ENCODE measurements at regions not wholly inside any gene's neighbourhood (a gene's known extent, or its start where the extent isn't known, plus 50 kb on each side); places are given as distances from the start of the nearest gene placed in this dataset.

- Histone ChIP-seq H2AK5ac (ENCODE audit: low read length) (no peak overlapping the region), H3K4me1 (ENCODE audit: control insufficient read depth, low read depth, low read length) (no peaks in the 10 kb centered on the region), H2BK5ac (ENCODE audit: low read length) (no peak overlapping the region), H3K4me2 (ENCODE audit: low read length) (no peak overlapping the region), H3K27ac (ENCODE audit: low read depth, low read length) (no peak overlapping the region), H3K36me3 (ENCODE audit: control insufficient read depth, insufficient read depth, low read length) (no peaks in the 10 kb centered on the region), H2BK15ac (replicated peaks; ENCODE audit: low read depth) (no peak overlapping the region), H3K79me1 (ENCODE audit: low read length) (no peaks in the 10 kb centered on the region), H3K23ac (ENCODE audit: low read length) (no peak overlapping the region), H4K5ac (ENCODE audit: low read length) (no peak overlapping the region), H4K8ac (ENCODE audit: low read depth, low read length) (no peak overlapping the region), H3K79me2 (ENCODE audit: control insufficient read depth, insufficient read depth, low read length) (no peaks in the 10 kb centered on the region), H2BK120ac (ENCODE audit: low read depth, low read length) (no peak overlapping the region), H3K56ac (ENCODE audit: low read length) (no peak overlapping the region), H3K27me3 (ENCODE audit: insufficient read depth, low read length, poor library complexity) (no peaks in the 10 kb centered on the region), H3K9ac (ENCODE audit: low read length) (no peak overlapping the region), H3K4me3 (ENCODE audit: low read length) (no peak overlapping the region), H3K18ac (ENCODE audit: low read length) (no peak overlapping the region), H3K4ac (ENCODE audit: low read depth, low read length) (no peak overlapping the region)
- WGBS (ENCODE audit: extremely low coverage, insufficient coverage, low lambda C conversion rate): no CpG with 5 or more reads among the region's 14 CpGs
- peak; percentile 42 for DNase-seq
These were observed 76.9 kb upstream of the ST8SIA2 start for GRCh38 chr15:92316586-92317295.

DNA sequence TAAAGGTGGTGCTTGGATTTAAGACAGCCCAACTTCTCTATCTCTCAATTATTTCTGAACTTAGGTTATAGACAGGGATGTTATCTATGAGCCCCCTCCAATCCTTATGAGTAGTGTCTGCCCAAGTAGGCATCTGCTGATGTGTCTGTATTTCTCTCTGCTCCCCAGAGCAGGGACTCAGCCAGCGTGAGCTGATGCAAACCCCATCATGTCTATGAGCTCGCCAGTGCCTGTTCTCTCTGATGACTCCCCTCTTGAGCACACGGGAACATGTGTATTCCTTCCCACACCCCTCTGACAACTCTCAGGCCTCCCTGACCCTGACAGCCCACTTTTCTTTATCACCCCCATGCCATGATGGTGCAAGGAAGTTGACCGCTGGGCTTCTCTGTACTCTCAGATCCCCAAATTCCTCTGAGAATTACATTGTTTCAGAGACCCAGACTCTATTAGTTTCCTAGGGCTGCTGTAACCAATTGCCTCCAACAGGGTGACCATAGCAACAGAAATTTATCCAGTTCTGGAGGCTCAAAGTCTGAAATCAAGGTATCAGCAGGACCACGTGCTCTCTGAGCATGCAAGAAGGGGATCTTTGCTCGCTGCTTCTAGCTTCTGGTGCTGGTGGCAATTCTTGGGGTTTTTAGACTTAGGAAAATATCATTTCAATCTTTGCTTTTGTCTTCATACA is 73.5 kb upstream of the ST8SIA2 start:
- no peak overlapping the region for H3K4me3 ChIP-seq (ENCODE audit: low read length)
- no peaks in the 10 kb centered on the region for H3K36me3 ChIP-seq (ENCODE audit: control insufficient read depth, insufficient read depth, low read length)

GRCh38 chr15:92322566-92323355 is 70.9 kb upstream of the ST8SIA2 start:
- no peak for DNase-seq
- no peak overlapping the region for H2BK15ac ChIP-seq (replicated peaks; ENCODE audit: low read depth)
- no peaks in the 10 kb centered on the region for H3K79me1 ChIP-seq (ENCODE audit: low read length)
- H3K36me3 ChIP-seq (ENCODE audit: control insufficient read depth, insufficient read depth, low read length): no peaks in the 10 kb centered on the region
- no peak overlapping the region for H3K4me3 ChIP-seq (ENCODE audit: low read length)
- no peak overlapping the region for H3K23ac ChIP-seq (ENCODE audit: low read length)
- H3K4ac ChIP-seq (ENCODE audit: low read depth, low read length): no peak overlapping the region
- H4K8ac ChIP-seq (ENCODE audit: low read depth, low read length): no peak overlapping the region
- H2BK120ac ChIP-seq (ENCODE audit: low read depth, low read length): no peak overlapping the region
- H3K18ac ChIP-seq (ENCODE audit: low read length): no peak overlapping the region
- no peak overlapping the region for H2AK5ac ChIP-seq (ENCODE audit: low read length)
- no peaks in the 10 kb centered on the region for H3K4me1 ChIP-seq (ENCODE audit: control insufficient read depth, low read depth, low read length)
- no peak overlapping the region for H2BK5ac ChIP-seq (ENCODE audit: low read length)
- H3K56ac ChIP-seq (ENCODE audit: low read length): no peak overlapping the region
- H3K27ac ChIP-seq (ENCODE audit: low read depth, low read length): no peak overlapping the region
- no peaks in the 10 kb centered on the region for H3K79me2 ChIP-seq (ENCODE audit: control insufficient read depth, insufficient read depth, low read length)
- no peak overlapping the region for H3K4me2 ChIP-seq (ENCODE audit: low read length)
- H3K27me3 ChIP-seq (ENCODE audit: insufficient read depth, low read length, poor library complexity): no peaks in the 10 kb centered on the region
- H4K5ac ChIP-seq (ENCODE audit: low read length): no peak overlapping the region
- no peak overlapping the region for H3K9ac ChIP-seq (ENCODE audit: low read length)
- WGBS (ENCODE audit: extremely low coverage, insufficient coverage, low lambda C conversion rate): no CpG with 5 or more reads among the region's 13 CpGs

More for the DNA sequence above, 73.5 kb upstream of the ST8SIA2 start:
- no peaks in the 10 kb centered on the region for H3K4me1 ChIP-seq (ENCODE audit: control insufficient read depth, low read depth, low read length)
- no peak overlapping the region for H3K18ac ChIP-seq (ENCODE audit: low read length)
- no peak overlapping the region for H2BK15ac ChIP-seq (replicated peaks; ENCODE audit: low read depth)
- no peak for DNase-seq
- H3K23ac ChIP-seq (ENCODE audit: low read length): no peak overlapping the region
- no CpG with 5 or more reads among the region's 6 CpGs for WGBS (ENCODE audit: extremely low coverage, insufficient coverage, low lambda C conversion rate)
- no peak overlapping the region for H2BK120ac ChIP-seq (ENCODE audit: low read depth, low read length)
- no peak overlapping the region for H2AK5ac ChIP-seq (ENCODE audit: low read length)
- H3K79me1 ChIP-seq (ENCODE audit: low read length): no peaks in the 10 kb centered on the region
- H4K5ac ChIP-seq (ENCODE audit: low read length): no peak overlapping the region
- H3K56ac ChIP-seq (ENCODE audit: low read length): no peak overlapping the region
- H3K4ac ChIP-seq (ENCODE audit: low read depth, low read length): no peak overlapping the region
- no peaks in the 10 kb centered on the region for H3K27me3 ChIP-seq (ENCODE audit: insufficient read depth, low read length, poor library complexity)
- no peak overlapping the region for H3K27ac ChIP-seq (ENCODE audit: low read depth, low read length)
- H4K8ac ChIP-seq (ENCODE audit: low read depth, low read length): no peak overlapping the region
- no peak overlapping the region for H2BK5ac ChIP-seq (ENCODE audit: low read length)
- H3K79me2 ChIP-seq (ENCODE audit: control insufficient read depth, insufficient read depth, low read length): no peaks in the 10 kb centered on the region
- H3K4me2 ChIP-seq (ENCODE audit: low read length): no peak overlapping the region
- H3K9ac ChIP-seq (ENCODE audit: low read length): no peak overlapping the region

- no peaks in the 10 kb centered on the region for H3K79me2 ChIP-seq (ENCODE audit: control insufficient read depth, insufficient read depth, low read length)
- H3K36me3 ChIP-seq (ENCODE audit: control insufficient read depth, insufficient read depth, low read length): no peaks in the 10 kb centered on the region
- H2AK5ac ChIP-seq (ENCODE audit: low read length): no peak overlapping the region
- no CpG with 5 or more reads among the region's 3 CpGs for WGBS (ENCODE audit: extremely low coverage, insufficient coverage, low lambda C conversion rate)
- H3K4me1 ChIP-seq (ENCODE audit: control insufficient read depth, low read depth, low read length): no peaks in the 10 kb centered on the region
- no peak overlapping the region for H3K4me2 ChIP-seq (ENCODE audit: low read length)
- H4K5ac ChIP-seq (ENCODE audit: low read length): no peak overlapping the region
- DNase-seq: no peak
- no peak overlapping the region for H2BK5ac ChIP-seq (ENCODE audit: low read length)
- H3K4ac ChIP-seq (ENCODE audit: low read depth, low read length): no peak overlapping the region
- H3K27me3 ChIP-seq (ENCODE audit: insufficient read depth, low read length, poor library complexity): no peaks in the 10 kb centered on the region
- H3K79me1 ChIP-seq (ENCODE audit: low read length): no peaks in the 10 kb centered on the region
- H3K9ac ChIP-seq (ENCODE audit: low read length): no peak overlapping the region
- no peak overlapping the region for H4K8ac ChIP-seq (ENCODE audit: low read depth, low read length)
- H2BK120ac ChIP-seq (ENCODE audit: low read depth, low read length): no peak overlapping the region
- no peak overlapping the region for H3K4me3 ChIP-seq (ENCODE audit: low read length)
- no peak overlapping the region for H3K18ac ChIP-seq (ENCODE audit: low read length)
- no peak overlapping the region for H3K56ac ChIP-seq (ENCODE audit: low read length)
- no peak overlapping the region for H2BK15ac ChIP-seq (replicated peaks; ENCODE audit: low read depth)
- H3K27ac ChIP-seq (ENCODE audit: low read depth, low read length): no peak overlapping the region
- H3K23ac ChIP-seq (ENCODE audit: low read length): no peak overlapping the region
These were observed 70.2 kb upstream of the ST8SIA2 start for GRCh38 chr15:92323525-92323924.

DNA sequence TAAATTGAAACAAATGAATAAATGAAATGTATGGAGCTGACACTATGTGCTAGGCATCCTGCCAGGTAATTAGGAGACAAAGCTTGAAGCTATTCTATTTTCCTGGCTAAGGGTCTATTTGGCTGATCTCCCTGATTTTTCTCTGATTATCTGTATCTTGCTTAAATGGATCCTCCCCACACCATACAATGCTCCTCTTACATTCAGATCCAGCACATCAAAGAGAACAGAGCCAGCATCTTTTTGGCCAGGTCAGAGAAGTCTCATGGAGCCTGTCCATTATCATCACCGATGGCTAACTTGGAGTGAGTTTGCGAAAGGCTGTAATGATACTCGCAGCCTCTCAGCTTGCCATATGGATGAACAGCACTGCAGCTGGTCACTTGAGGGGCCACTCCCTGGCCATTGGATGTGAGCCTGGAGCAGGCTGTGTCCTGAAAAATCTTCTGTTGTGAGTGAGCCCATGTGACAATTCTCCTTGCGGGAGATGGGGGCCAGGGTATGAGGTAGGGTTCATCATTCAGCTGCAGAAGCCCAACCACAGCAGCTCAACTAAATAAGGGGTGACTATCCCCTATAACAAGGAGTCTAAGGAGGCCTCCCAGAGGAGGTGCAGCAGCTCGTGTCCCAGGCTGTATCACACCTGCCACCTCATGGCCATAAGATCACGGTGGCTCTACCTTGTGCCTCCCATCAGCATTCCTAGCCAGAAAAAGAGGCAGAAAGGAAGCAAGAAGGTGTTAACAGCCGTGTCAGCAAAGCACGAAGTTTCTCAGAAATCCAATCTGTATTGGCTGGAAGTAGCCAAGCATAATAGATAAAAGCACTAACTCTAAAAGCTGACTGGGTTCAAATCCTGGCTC is 69.3 kb upstream of the ST8SIA2 start:
- no peak overlapping the region for H3K56ac ChIP-seq (ENCODE audit: low read length)
- no peak overlapping the region for H2BK5ac ChIP-seq (ENCODE audit: low read length)
- no peaks in the 10 kb centered on the region for H3K27me3 ChIP-seq (ENCODE audit: insufficient read depth, low read length, poor library complexity)
- H4K8ac ChIP-seq (ENCODE audit: low read depth, low read length): no peak overlapping the region
- no peak overlapping the region for H3K23ac ChIP-seq (ENCODE audit: low read length)
- no peak overlapping the region for H3K4me2 ChIP-seq (ENCODE audit: low read length)
- H2BK15ac ChIP-seq (replicated peaks; ENCODE audit: low read depth): no peak overlapping the region
- no peak overlapping the region for H3K9ac ChIP-seq (ENCODE audit: low read length)
- no peak overlapping the region for H3K18ac ChIP-seq (ENCODE audit: low read length)
- no peaks in the 10 kb centered on the region for H3K79me2 ChIP-seq (ENCODE audit: control insufficient read depth, insufficient read depth, low read length)
- no peak overlapping the region for H3K4me3 ChIP-seq (ENCODE audit: low read length)
- H3K36me3 ChIP-seq (ENCODE audit: control insufficient read depth, insufficient read depth, low read length): no peaks in the 10 kb centered on the region
- WGBS (ENCODE audit: extremely low coverage, insufficient coverage, low lambda C conversion rate): no CpG with 5 or more reads among the region's 8 CpGs
- H3K79me1 ChIP-seq (ENCODE audit: low read length): no peaks in the 10 kb centered on the region
- no peak overlapping the region for H2AK5ac ChIP-seq (ENCODE audit: low read length)
- no peak overlapping the region for H2BK120ac ChIP-seq (ENCODE audit: low read depth, low read length)
- no peak overlapping the region for H3K27ac ChIP-seq (ENCODE audit: low read depth, low read length)
- H4K5ac ChIP-seq (ENCODE audit: low read length): no peak overlapping the region
- no peak for DNase-seq
- no peak overlapping the region for H3K4ac ChIP-seq (ENCODE audit: low read depth, low read length)
- H3K4me1 ChIP-seq (ENCODE audit: control insufficient read depth, low read depth, low read length): no peaks in the 10 kb centered on the region

Data from mesendoderm (in vitro differentiated cells).